ENCODE measurements at regions not wholly inside any gene's neighbourhood (a gene's known extent, or its start where the extent isn't known, plus 50 kb on each side); places are given as distances from the start of the nearest gene placed in this dataset.

GRCh38 chr14:27410981-27411380 is 813.1 kb upstream of the NOVA1 start:
- TF ChIP-seq CTCF (IDR thresholded peaks at IDR 0.05) (no peak), POLR2A (IDR thresholded peaks at IDR 0.05) (no peak)

All from heart left ventricle (tissue), 13 donors.